RWPE1 (cell line): ENCODE measurements at regions not wholly inside any gene's neighbourhood (a gene's known extent, or its start where the extent isn't known, plus 50 kb on each side); places are given as distances from the start of the nearest gene placed in this dataset.

Source experiments
- CTCF ChIA-PET: fragments of 350-600 bp; sonication (Branson Sonifier 250); formaldehyde crosslinking; extraction: SDS; loops from one replicate; lab custom pipeline; 2021; lab: Yijun Ruan, JAX
- POLR2A ChIA-PET: fragments of 400-600 bp; formaldehyde crosslinking; extraction: SDS; loops from one replicate; lab custom pipeline; 2020; ENCODE audit warnings: antibody characterized with exemption; ENCODE audit not compliant: low non-redundant PET; lab: Yijun Ruan, JAX
- DNase-seq: peaks from one replicate; pipeline ENCODE4 v3.0.0; 2012; ENCODE audit warnings: low spot score
- H3K27ac ChIP-seq: fragments of 450-650 bp; 2 replicates; pipeline ENCODE4 v1.5.1; 2017
- TF ChIP-seq, protein P1 (sequence below): fragments of 450-650 bp; conservative IDR thresholded peaks from 2 replicates; pipeline ENCODE4 v1.5.1; 2017; ENCODE audit warnings: low read depth, mild to moderate bottlenecking

DNA sequence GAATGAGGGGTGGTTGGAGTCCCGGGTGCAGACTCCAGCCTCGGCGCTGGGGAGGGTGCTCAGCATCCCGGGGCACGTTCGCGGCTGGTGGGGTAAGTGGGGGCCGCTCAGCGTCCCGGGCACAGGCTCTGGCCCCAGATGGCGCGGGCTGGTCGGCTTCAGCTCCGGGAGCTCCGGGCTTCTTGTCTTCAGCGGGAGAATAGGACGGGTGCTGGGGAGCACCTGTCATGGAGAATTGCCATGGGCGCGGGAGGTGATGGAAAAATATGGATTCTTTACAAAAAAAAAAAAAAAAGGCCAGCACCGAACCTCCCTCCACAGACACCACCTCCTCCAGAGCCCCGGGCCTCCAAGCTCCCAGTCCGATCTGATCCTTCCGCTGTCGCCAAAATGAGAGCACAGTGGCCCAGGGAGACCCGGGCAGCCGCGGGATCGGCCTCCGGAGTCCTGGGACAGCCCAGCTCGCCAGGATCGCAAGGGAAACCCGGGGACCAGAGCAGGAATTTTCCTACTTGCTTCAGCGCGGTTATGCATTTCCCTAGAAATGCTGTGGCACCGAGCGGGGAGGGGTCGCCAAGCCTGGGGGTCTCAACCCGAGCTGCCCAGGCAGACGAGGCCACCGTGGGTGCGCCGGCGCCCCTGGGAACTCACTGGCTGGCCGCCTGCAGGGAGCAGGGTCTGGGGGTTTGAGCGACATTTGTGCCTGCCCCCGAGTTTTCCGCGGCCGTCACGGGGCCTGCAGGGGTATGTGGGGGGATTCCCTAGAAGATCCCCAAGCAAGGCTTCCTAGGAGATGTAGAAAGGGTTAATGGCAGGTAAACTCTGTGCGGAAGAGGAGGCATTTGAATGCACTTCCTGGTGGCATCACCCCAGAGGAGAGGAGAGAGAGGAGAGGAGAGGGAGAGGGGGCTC is 1336.9 kb downstream of the BRD1 start:
- ChIA-PET POLR2A (no interaction called here), CTCF (interaction anchor here (0.8 kb wide), 1 partner anchor 1648 kb away, joined by 4 read pairs; no protein-coding TSS in a partner anchor)
- TF ChIP-seq, protein P1, sequence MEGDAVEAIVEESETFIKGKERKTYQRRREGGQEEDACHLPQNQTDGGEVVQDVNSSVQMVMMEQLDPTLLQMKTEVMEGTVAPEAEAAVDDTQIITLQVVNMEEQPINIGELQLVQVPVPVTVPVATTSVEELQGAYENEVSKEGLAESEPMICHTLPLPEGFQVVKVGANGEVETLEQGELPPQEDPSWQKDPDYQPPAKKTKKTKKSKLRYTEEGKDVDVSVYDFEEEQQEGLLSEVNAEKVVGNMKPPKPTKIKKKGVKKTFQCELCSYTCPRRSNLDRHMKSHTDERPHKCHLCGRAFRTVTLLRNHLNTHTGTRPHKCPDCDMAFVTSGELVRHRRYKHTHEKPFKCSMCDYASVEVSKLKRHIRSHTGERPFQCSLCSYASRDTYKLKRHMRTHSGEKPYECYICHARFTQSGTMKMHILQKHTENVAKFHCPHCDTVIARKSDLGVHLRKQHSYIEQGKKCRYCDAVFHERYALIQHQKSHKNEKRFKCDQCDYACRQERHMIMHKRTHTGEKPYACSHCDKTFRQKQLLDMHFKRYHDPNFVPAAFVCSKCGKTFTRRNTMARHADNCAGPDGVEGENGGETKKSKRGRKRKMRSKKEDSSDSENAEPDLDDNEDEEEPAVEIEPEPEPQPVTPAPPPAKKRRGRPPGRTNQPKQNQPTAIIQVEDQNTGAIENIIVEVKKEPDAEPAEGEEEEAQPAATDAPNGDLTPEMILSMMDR = no peak
- no peak for DNase-seq
- H3K27ac ChIP-seq = no peak overlapping the region

DNA sequence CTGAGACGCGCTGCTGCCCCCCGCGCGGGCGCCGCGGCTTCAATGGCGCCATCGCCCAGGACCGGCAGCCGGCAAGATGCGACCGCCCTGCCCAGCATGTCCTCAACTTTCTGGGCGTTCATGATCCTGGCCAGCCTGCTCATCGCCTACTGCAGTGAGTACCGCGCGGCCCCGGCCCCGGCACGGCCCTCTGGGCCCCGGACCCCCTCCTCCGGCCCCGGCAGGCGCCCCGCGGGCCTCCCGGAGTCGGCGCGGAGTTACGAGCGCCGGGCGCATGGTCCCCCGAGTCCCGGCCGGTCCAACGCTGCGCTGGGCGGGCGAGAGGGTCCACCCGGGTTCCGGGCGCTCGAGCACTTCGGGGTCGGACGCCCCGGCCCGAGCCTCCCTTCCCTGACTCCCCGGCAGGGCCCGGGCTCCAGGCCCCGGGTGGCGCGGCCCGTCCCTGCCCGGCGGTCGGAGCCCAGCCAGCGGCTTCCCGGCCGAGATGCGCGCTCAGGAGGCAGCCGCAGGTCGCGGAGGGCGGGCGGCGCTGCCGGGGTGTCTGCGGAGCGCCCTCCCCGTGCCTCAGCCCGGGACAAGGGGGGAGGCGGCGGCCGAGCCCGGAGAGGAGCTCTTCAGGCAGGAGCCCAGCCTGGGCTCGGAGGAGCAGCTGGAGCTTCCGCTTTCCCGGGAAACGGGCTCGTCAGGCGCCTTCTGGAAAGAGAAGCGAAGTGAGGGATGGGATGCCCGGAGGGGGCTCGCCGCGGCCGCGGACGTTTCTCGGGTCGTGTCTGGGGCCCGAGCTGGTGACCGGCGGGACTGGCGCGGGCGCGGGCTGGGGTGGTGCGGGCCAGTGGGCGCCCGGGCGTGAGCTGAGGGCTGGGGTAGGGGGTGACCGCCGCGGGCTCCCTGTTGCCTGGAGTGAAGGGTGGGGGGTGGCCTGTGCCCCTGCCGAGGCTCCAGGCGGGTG is 1337.8 kb downstream of the BRD1 start:
- ChIA-PET POLR2A (no interaction called here), CTCF (no interaction called here)
- H3K27ac ChIP-seq = no peak overlapping the region
- DNase-seq = no peak
- TF ChIP-seq, protein P1 = no peak

DNA sequence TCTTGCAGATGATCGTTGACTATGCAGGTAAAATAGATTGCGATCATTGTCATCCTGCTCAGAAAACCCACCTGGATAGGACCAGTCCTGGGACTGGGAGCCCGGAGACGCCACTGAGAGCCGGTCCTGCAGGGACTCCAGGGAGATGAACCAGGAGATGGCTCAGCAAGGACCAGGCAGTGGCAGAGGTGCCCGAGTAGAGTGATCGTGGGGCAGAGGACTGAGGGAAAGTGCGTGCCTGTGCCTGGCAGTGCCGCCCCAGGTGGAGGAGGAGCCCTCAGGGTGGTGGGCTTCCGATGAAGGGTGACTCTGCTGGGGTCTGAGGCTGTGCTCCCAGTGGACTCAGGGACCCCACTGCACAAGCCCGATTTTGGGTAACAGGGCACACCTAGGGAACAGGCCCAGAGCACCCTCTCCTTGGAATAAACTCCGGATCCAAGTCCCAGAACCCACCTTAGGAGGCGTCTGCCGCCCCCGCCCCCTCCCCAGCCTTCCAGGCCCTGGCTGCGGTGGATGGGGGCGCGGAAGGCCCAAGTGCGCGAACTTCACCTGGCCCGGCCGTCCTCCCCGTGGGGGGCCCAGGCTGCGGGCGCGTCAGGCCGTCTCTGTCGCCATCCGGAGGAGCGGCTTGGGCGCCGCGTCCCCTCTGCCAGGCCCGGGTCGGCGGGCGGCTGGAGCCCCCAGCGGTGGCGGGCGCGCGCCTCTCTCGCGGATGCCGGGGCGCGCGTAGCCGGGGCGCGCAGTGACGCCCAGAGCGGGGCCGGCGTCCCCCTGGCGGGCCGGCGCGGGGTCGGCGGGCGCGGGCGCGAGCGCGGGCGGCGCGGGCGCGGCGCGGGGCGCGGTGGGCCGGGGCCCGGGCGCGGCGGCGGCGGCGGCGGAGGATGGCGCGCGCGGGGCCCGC is 1338.8 kb downstream of the BRD1 start:
- POLR2A ChIA-PET = no interaction called here
- CTCF ChIA-PET = no interaction called here
- no peak overlapping the region for H3K27ac ChIP-seq
- TF ChIP-seq, protein P1 = no peak
- no peak for DNase-seq

DNA sequence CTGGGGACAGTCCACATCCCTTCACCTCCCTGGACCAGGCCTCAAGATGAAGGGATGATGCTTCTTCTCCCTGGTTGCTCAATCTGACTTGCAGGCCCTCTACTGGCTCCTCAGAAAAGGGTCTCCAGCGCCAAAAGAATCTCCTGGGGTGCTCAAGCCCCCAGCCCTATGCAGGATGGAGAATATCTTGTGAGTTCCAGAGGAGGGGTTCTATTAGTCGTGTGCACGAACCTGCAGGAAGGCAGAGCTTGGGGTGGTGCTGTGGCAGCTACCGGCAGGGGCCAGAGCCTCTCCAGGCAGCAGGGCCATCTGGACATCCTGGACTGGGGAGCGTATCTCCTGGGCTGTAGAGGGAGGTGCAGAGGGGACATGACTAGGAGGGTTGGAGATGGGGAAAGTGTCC is 1339.5 kb downstream of the BRD1 start:
- TF ChIP-seq, protein P1 = no peak
- no peak for DNase-seq
- ChIA-PET POLR2A (no interaction called here), CTCF (no interaction called here)
- H3K27ac ChIP-seq = no peak overlapping the region

DNA sequence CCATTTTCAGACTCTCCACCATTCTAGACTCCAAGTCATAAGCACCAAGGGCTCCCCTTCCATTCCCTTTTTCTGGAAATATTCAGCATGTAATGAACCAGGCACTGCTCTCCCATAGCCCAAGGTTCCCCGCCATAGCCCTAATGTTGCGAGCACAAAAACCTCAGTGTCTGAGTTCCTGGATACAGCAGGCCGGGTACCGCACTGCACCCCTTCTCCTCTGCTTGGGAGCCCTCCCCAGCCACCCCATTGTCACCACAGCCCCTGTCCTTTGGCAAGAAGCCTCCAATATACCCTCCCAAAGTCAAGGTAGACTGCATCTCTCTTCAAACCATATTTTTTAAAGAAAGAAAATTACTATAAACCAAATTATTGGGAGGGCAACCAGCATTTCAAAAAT is 1341.1 kb downstream of the BRD1 start:
- CTCF ChIA-PET = no interaction called here
- POLR2A ChIA-PET = no interaction called here
- DNase-seq = no peak
- no peak overlapping the region for H3K27ac ChIP-seq
- TF ChIP-seq, protein P1 = no peak
